ENCODE measurements at regions not wholly inside any gene's neighbourhood (a gene's known extent, or its start where the extent isn't known, plus 50 kb on each side); places are given as distances from the start of the nearest gene placed in this dataset.
A peak's percentile ranks its signal among the peaks of the same experiment; 100 is the strongest.

GRCh38 chr2:56515399-56515798, 331.6 kb downstream of the CCDC85A start:
- no peak for TF ChIP-seq CTCF (IDR thresholded peaks at IDR 0.05)
- intact Hi-C loops (cut with DNase I), result no loop called here
- no peak overlapping the region for H3K4me3 ChIP-seq
- H3K27me3 ChIP-seq (ENCODE audit: insufficient read depth in 3 of 3, low read length in 2 of 3), result no peaks in the 10 kb centered on the region
- no peak overlapping the region for H3K27ac ChIP-seq
- no peak for DNase-seq
- H3K4me1 ChIP-seq, result no peaks in the 10 kb centered on the region
- no peak for ATAC-seq
- H3K36me3 ChIP-seq (ENCODE audit: insufficient read depth in 1 of 2, low read depth in 1 of 2), result no peaks in the 10 kb centered on the region
- H3K9me3 ChIP-seq, result no peaks in the 10 kb centered on the region

- no peak for TF ChIP-seq CTCF (IDR thresholded peaks at IDR 0.05)
- Histone ChIP-seq H3K36me3 (ENCODE audit: insufficient read depth in 1 of 2, low read depth in 1 of 2) (no peaks in the 10 kb centered on the region), H3K9me3 (no peaks in the 10 kb centered on the region), H3K27ac (no peak overlapping the region), H3K4me1 (no peaks in the 10 kb centered on the region), H3K4me3 (no peak overlapping the region), H3K27me3 (ENCODE audit: insufficient read depth in 3 of 3, low read length in 2 of 3) (no peaks in the 10 kb centered on the region)
- ATAC-seq, result no peak
- intact Hi-C loops (cut with DNase I), result loop anchor here in 1 of 2 donors (10.0 kb wide), 1 partner anchor 335 kb away; the partner anchor contains the start of gene CCDC85A
- DNase-seq, result no peak
- WGBS, 3 donors, result 16 to 96% (median 94%) methylated on average over 1 of the region's 1 CpG
Observed at GRCh38 chr2:56519806-56520205, 336.0 kb downstream of the CCDC85A start.

GRCh38 chr2:56522605-56523089, 338.9 kb downstream of the CCDC85A start:
- ATAC-seq (peak; percentile 91 to 98 (median 95)), DNase-seq (peak; percentile 11 to 41)
- no peak for TF ChIP-seq CTCF (IDR thresholded peaks at IDR 0.05)
- WGBS, 3 donors, result 10 to 17% (median 11%) methylated on average over 5 of the region's 5 CpGs
- peak overlapping the region; percentile 58 for H3K27ac ChIP-seq
- no peaks in the 10 kb centered on the region for H3K27me3 ChIP-seq (ENCODE audit: insufficient read depth in 3 of 3, low read length in 2 of 3)
- no peaks in the 10 kb centered on the region for H3K36me3 ChIP-seq (ENCODE audit: insufficient read depth in 1 of 2, low read depth in 1 of 2)
- intact Hi-C loops (cut with DNase I), result loop anchor here in 1 of 2 donors (10.0 kb wide), 1 partner anchor 338 kb away; the partner anchor contains the start of gene CCDC85A
- no peak overlapping the region for H3K4me3 ChIP-seq
- no peaks in the 10 kb centered on the region for H3K9me3 ChIP-seq
- no peaks in the 10 kb centered on the region for H3K4me1 ChIP-seq

- ATAC-seq (no peak), DNase-seq (no peak)
- H3K27me3 ChIP-seq (ENCODE audit: insufficient read depth in 3 of 3, low read length in 2 of 3), result no peaks in the 10 kb centered on the region
- H3K9me3 ChIP-seq, result no peaks in the 10 kb centered on the region
- no peak overlapping the region for H3K4me3 ChIP-seq
- TF ChIP-seq CTCF (IDR thresholded peaks at IDR 0.05), result no peak
- H3K4me1 ChIP-seq, result no peaks in the 10 kb centered on the region
- no peaks in the 10 kb centered on the region for H3K36me3 ChIP-seq (ENCODE audit: insufficient read depth in 1 of 2, low read depth in 1 of 2)
- H3K27ac ChIP-seq, result no peak overlapping the region
- intact Hi-C loops (cut with DNase I), result loop anchor here in 1 of 2 donors (10.0 kb wide), 1 partner anchor 339 kb away; the partner anchor contains the start of gene CCDC85A
Observed at GRCh38 chr2:56523816-56524215, 340.0 kb downstream of the CCDC85A start.
